Stromal cell of bone marrow (primary cell): ENCODE measurements at regions not wholly inside any gene's neighbourhood (a gene's known extent, or its start where the extent isn't known, plus 50 kb on each side); places are given as distances from the start of the nearest gene placed in this dataset.

ENCODE experiments used
- DNase-seq: peaks from one replicate; pipeline ENCODE4 v3.0.0-alpha.2; 2012; ENCODE audit warnings: low read depth

- no peak for DNase-seq
Measured at GRCh38 chrX:98605941-98606340, 1722.2 kb downstream of the RPA4 start.

GRCh38 chrX:98607739-98608138, 1724.0 kb downstream of the RPA4 start:
- DNase-seq, result no peak

GRCh38 chrX:98627645-98628044, 1743.9 kb downstream of the RPA4 start:
- no peak for DNase-seq

GRCh38 chrX:98637451-98637850, 1753.7 kb downstream of the RPA4 start:
- no peak for DNase-seq

GRCh38 chrX:98646351-98646750, 1762.6 kb downstream of the RPA4 start:
- DNase-seq, result no peak

- no peak for DNase-seq
Measured at GRCh38 chrX:98654565-98654964, 1755.5 kb downstream of the PCDH19 start.
